H7 (cell line): ENCODE measurements at regions not wholly inside any gene's neighbourhood (a gene's known extent, or its start where the extent isn't known, plus 50 kb on each side); places are given as distances from the start of the nearest gene placed in this dataset.
"Not testable (repeated sequence)": the region's sequence is repeated elsewhere in the genome, so short reads cannot be mapped to it uniquely, and the experiment has no call there.

ENCODE experiments used
- DNase-seq: peaks from one replicate; pipeline ENCODE4 v3.0.0; 2012
- H3K27me3 ChIP-seq: 2 replicates; pipeline ENCODE4 v1.6.0; 2011; ENCODE audit warnings: mild to moderate bottlenecking, low read length; ENCODE audit not compliant: control insufficient read depth, insufficient read depth
- H3K36me3 ChIP-seq: replicated peaks from 2 replicates; pipeline ENCODE4 v1.5.1; 2011; ENCODE audit warnings: low read length; ENCODE audit not compliant: control insufficient read depth, insufficient read depth
- H3K4me3 ChIP-seq: 2 replicates; pipeline ENCODE4 v1.5.1; 2011; ENCODE audit warnings: low read depth, mild to moderate bottlenecking, control low read depth, low read length, moderate library complexity; ENCODE audit not compliant: insufficient read depth

- not testable (repeated sequence) for H3K4me3 ChIP-seq, H3K27me3 ChIP-seq, H3K36me3 ChIP-seq, DNase-seq
These were observed 1265.9 kb downstream of the CDH8 start for GRCh38 chr16:60770384-60770783.

GRCh38 chr16:60763869-60764268, 1272.4 kb downstream of the CDH8 start:
- no peaks in the 10 kb centered on the region for H3K36me3 ChIP-seq
- DNase-seq, result no peak
- no peak overlapping the region for H3K4me3 ChIP-seq
- no peaks in the 10 kb centered on the region for H3K27me3 ChIP-seq

- Histone ChIP-seq H3K36me3 (no peaks in the 10 kb centered on the region), H3K27me3 (no peaks in the 10 kb centered on the region), H3K4me3 (no peak overlapping the region)
- DNase-seq, result no peak
These were observed 1280.3 kb downstream of the CDH8 start for GRCh38 chr16:60755907-60756306.

- no peaks in the 10 kb centered on the region for H3K27me3 ChIP-seq
- H3K4me3 ChIP-seq, result no peak overlapping the region
- DNase-seq, result no peak
- H3K36me3 ChIP-seq, result no peaks in the 10 kb centered on the region
These were observed 1287.9 kb downstream of the CDH8 start for GRCh38 chr16:60748366-60748765.

- DNase-seq, result no peak
- H3K27me3 ChIP-seq, result no peaks in the 10 kb centered on the region
These were observed 1292.0 kb downstream of the CDH8 start for GRCh38 chr16:60744198-60744597.

GRCh38 chr16:60741810-60742209, 1294.4 kb downstream of the CDH8 start:
- H3K27me3 ChIP-seq, result no peaks in the 10 kb centered on the region
- H3K36me3 ChIP-seq, result no peaks in the 10 kb centered on the region
- DNase-seq, result no peak
- H3K4me3 ChIP-seq, result no peak overlapping the region

More at GRCh38 chr16:60744198-60744597, 1292.0 kb downstream of the CDH8 start:
- H3K36me3 ChIP-seq, result no peaks in the 10 kb centered on the region
- no peak overlapping the region for H3K4me3 ChIP-seq

- DNase-seq, result no peak
- Histone ChIP-seq H3K36me3 (no peaks in the 10 kb centered on the region), H3K4me3 (no peak overlapping the region), H3K27me3 (no peaks in the 10 kb centered on the region)
These were observed 1296.2 kb downstream of the CDH8 start for GRCh38 chr16:60739737-60740683.

GRCh38 chr16:60731329-60732050, 1304.7 kb downstream of the CDH8 start:
- no peaks in the 10 kb centered on the region for H3K27me3 ChIP-seq
- no peak for DNase-seq
- H3K4me3 ChIP-seq, result no peak overlapping the region
- no peaks in the 10 kb centered on the region for H3K36me3 ChIP-seq

GRCh38 chr16:60729051-60729450, 1307.2 kb downstream of the CDH8 start:
- no peak for DNase-seq
- Histone ChIP-seq H3K4me3 (no peak overlapping the region), H3K36me3 (no peaks in the 10 kb centered on the region), H3K27me3 (no peaks in the 10 kb centered on the region)

GRCh38 chr16:60727851-60728250, 1308.4 kb downstream of the CDH8 start:
- Histone ChIP-seq H3K4me3 (no peak overlapping the region), H3K36me3 (no peaks in the 10 kb centered on the region), H3K27me3 (no peaks in the 10 kb centered on the region)
- no peak for DNase-seq

GRCh38 chr16:60720060-60720459, 1316.2 kb downstream of the CDH8 start:
- no peak for DNase-seq
- no peak overlapping the region for H3K4me3 ChIP-seq
- no peaks in the 10 kb centered on the region for H3K36me3 ChIP-seq
- H3K27me3 ChIP-seq, result no peaks in the 10 kb centered on the region

- Histone ChIP-seq H3K27me3 (no peaks in the 10 kb centered on the region), H3K4me3 (no peak overlapping the region), H3K36me3 (no peaks in the 10 kb centered on the region)
- DNase-seq, result no peak
These were observed 1318.4 kb downstream of the CDH8 start for GRCh38 chr16:60717808-60718207.

GRCh38 chr16:60712144-60712543, 1324.1 kb downstream of the CDH8 start:
- Histone ChIP-seq H3K4me3 (no peak overlapping the region), H3K36me3 (no peaks in the 10 kb centered on the region), H3K27me3 (no peaks in the 10 kb centered on the region)
- DNase-seq, result no peak

- H3K4me3 ChIP-seq, result no peak overlapping the region
- H3K27me3 ChIP-seq, result no peaks in the 10 kb centered on the region
- no peaks in the 10 kb centered on the region for H3K36me3 ChIP-seq
- DNase-seq, result no peak
These were observed 1331.5 kb downstream of the CDH8 start for GRCh38 chr16:60704726-60705125.

GRCh38 chr16:60703096-60703495, 1333.1 kb downstream of the CDH8 start:
- H3K36me3 ChIP-seq, result no peaks in the 10 kb centered on the region
- DNase-seq, result no peak
- H3K4me3 ChIP-seq, result no peak overlapping the region
- no peaks in the 10 kb centered on the region for H3K27me3 ChIP-seq
